ENCODE measurements at regions not wholly inside any gene's neighbourhood (a gene's known extent, or its start where the extent isn't known, plus 50 kb on each side); places are given as distances from the start of the nearest gene placed in this dataset.
A peak's percentile ranks its signal among the peaks of the same experiment; 100 is the strongest.

DNA sequence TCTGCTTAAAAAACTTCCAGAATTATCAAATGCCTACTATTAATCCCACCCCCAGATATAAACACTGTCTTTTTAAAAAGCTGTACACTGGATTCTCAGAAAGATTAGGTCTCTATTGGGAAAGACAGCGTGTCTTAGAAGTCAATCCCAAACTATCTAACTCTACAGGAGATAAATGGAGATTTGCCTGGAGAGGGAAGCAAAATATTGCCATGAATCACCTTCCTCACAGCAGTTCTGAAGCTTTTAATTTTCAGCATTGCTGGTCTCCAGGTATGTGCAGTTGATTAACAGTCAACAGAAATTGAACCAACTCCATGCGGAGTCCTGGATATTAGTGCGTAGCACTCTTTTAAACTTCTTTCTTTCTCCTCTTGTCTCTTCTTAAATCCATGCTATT lies 122.2 kb downstream of the DSC3 start:
- peak in 1 of 2 donors; percentile 23 for DNase-seq (ENCODE audit: low read depth in 2 of 2)
- H3K27me3 ChIP-seq (ENCODE audit: control insufficient read depth, insufficient read depth, low read length) = no peaks in the 10 kb centered on the region
- no peaks in the 10 kb centered on the region for H3K79me2 ChIP-seq (ENCODE audit: control insufficient read depth, insufficient read depth, low read length)
- H3K4me3 ChIP-seq (replicated peaks in 1 of 4; ENCODE audit: control extremely low read depth in 1 of 4, insufficient read depth in 1 of 4, low read depth in 3 of 4, low read length in 4 of 4) = no peak overlapping the region
- H2AFZ ChIP-seq (ENCODE audit: low read length) = no peak overlapping the region
- H3K4me2 ChIP-seq (ENCODE audit: extremely low read depth, insufficient read depth, low read length) = no peak overlapping the region
- H4K20me1 ChIP-seq (ENCODE audit: control insufficient read depth, extremely low read depth, insufficient read depth, low read length) = no peaks in the 10 kb centered on the region
- H3K27ac ChIP-seq (ENCODE audit: insufficient read depth, low read length) = no peak overlapping the region
- no peaks in the 10 kb centered on the region for H3K9me3 ChIP-seq (ENCODE audit: control insufficient read depth, insufficient read depth, low read depth, low read length)
- no peaks in the 10 kb centered on the region for H3K4me1 ChIP-seq (ENCODE audit: control insufficient read depth, extremely low read depth, insufficient read depth, low read length)
- TF ChIP-seq, protein P1, sequence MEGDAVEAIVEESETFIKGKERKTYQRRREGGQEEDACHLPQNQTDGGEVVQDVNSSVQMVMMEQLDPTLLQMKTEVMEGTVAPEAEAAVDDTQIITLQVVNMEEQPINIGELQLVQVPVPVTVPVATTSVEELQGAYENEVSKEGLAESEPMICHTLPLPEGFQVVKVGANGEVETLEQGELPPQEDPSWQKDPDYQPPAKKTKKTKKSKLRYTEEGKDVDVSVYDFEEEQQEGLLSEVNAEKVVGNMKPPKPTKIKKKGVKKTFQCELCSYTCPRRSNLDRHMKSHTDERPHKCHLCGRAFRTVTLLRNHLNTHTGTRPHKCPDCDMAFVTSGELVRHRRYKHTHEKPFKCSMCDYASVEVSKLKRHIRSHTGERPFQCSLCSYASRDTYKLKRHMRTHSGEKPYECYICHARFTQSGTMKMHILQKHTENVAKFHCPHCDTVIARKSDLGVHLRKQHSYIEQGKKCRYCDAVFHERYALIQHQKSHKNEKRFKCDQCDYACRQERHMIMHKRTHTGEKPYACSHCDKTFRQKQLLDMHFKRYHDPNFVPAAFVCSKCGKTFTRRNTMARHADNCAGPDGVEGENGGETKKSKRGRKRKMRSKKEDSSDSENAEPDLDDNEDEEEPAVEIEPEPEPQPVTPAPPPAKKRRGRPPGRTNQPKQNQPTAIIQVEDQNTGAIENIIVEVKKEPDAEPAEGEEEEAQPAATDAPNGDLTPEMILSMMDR (conservative IDR thresholded peaks at IDR 0.05 in 1 of 2, IDR thresholded peaks at IDR 0.05 in 1 of 2; ENCODE audit: low read depth in 1 of 2, low read length in 2 of 2) = no peak
- TF ChIP-seq EZH2 (IDR thresholded peaks at IDR 0.05; ENCODE audit: low read length, missing control alignments) = no peak
- H3K36me3 ChIP-seq (ENCODE audit: control insufficient read depth, insufficient read depth, low read length) = no peaks in the 10 kb centered on the region
- H3K9ac ChIP-seq (ENCODE audit: insufficient read depth, low read length) = no peak overlapping the region

DNA sequence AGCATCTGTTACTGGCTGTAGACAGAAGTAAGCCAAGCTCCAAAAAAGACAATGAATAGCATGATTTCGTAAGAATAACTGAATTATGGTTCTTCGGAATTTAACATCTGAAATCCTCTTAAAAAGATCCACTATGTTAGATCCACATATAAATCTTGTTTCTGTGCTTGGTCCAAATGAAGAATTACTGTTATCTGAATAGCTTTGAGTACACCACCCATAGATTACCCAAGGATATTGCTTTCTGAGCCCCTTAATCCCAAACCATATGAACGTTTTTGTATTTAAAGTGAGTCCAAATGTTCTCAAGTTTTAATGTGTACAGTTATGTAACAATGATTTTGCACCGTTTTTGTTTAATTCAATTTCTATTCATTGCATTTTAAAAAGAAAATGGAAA lies 124.9 kb downstream of the DSC3 start:
- Histone ChIP-seq H3K4me1 (ENCODE audit: control insufficient read depth, extremely low read depth, insufficient read depth, low read length) (no peaks in the 10 kb centered on the region), H3K27me3 (ENCODE audit: control insufficient read depth, insufficient read depth, low read length) (no peaks in the 10 kb centered on the region), H3K9me3 (ENCODE audit: control insufficient read depth, insufficient read depth, low read depth, low read length) (no peaks in the 10 kb centered on the region), H2AFZ (ENCODE audit: low read length) (no peak overlapping the region), H3K79me2 (ENCODE audit: control insufficient read depth, insufficient read depth, low read length) (no peaks in the 10 kb centered on the region), H3K36me3 (ENCODE audit: control insufficient read depth, insufficient read depth, low read length) (no peaks in the 10 kb centered on the region), H4K20me1 (ENCODE audit: control insufficient read depth, extremely low read depth, insufficient read depth, low read length) (no peaks in the 10 kb centered on the region), H3K9ac (ENCODE audit: insufficient read depth, low read length) (no peak overlapping the region), H3K4me2 (ENCODE audit: extremely low read depth, insufficient read depth, low read length) (no peak overlapping the region), H3K27ac (ENCODE audit: insufficient read depth, low read length) (no peak overlapping the region), H3K4me3 (replicated peaks in 1 of 4; ENCODE audit: control extremely low read depth in 1 of 4, insufficient read depth in 1 of 4, low read depth in 3 of 4, low read length in 4 of 4) (no peak overlapping the region)
- DNase-seq (ENCODE audit: low read depth in 2 of 2) = no peak
- TF ChIP-seq EZH2 (IDR thresholded peaks at IDR 0.05; ENCODE audit: low read length, missing control alignments) = no peak
- TF ChIP-seq, protein P1 (conservative IDR thresholded peaks at IDR 0.05 in 1 of 2, IDR thresholded peaks at IDR 0.05 in 1 of 2; ENCODE audit: low read depth in 1 of 2, low read length in 2 of 2) = no peak

DNA sequence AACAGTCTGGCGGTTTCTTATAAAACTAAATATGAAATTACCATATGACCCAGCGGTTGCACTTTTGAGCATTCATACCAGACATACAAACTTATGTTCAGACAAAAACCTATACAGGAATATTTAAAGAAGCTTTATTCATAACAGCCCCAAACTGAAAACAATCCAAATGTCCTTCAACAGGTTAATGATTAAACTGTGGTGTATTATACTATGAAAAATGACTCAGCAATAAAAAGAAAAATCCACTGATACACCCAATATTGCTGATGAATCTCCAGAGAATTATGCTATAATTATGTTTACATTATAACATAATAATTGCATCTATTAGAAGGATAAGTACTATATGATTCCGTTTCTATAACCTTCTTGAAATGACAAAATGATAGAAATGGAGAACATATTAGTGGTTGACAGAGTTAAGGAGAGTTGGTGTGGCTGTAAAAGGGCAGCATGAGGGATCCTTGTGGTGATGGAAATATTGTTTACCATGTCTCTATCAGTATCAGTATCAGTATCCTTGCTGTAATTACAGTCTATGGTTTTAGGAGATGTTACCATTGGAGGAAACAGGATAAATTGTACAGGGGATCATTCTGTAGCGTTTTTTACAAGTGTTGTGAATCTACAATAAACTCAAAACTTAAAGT lies 127.1 kb downstream of the DSC3 start:
- no peaks in the 10 kb centered on the region for H3K79me2 ChIP-seq (ENCODE audit: control insufficient read depth, insufficient read depth, low read length)
- no peak overlapping the region for H3K4me2 ChIP-seq (ENCODE audit: extremely low read depth, insufficient read depth, low read length)
- H2AFZ ChIP-seq (ENCODE audit: low read length) = no peak overlapping the region
- H3K9me3 ChIP-seq (ENCODE audit: control insufficient read depth, insufficient read depth, low read depth, low read length) = no peaks in the 10 kb centered on the region
- no peak overlapping the region for H3K9ac ChIP-seq (ENCODE audit: insufficient read depth, low read length)
- no peak overlapping the region for H3K27ac ChIP-seq (ENCODE audit: insufficient read depth, low read length)
- no peaks in the 10 kb centered on the region for H4K20me1 ChIP-seq (ENCODE audit: control insufficient read depth, extremely low read depth, insufficient read depth, low read length)
- H3K36me3 ChIP-seq (ENCODE audit: control insufficient read depth, insufficient read depth, low read length) = no peaks in the 10 kb centered on the region
- TF ChIP-seq, protein P1 (conservative IDR thresholded peaks at IDR 0.05 in 1 of 2, IDR thresholded peaks at IDR 0.05 in 1 of 2; ENCODE audit: low read depth in 1 of 2, low read length in 2 of 2) = no peak
- no peak for TF ChIP-seq EZH2 (IDR thresholded peaks at IDR 0.05; ENCODE audit: low read length, missing control alignments)
- no peaks in the 10 kb centered on the region for H3K27me3 ChIP-seq (ENCODE audit: control insufficient read depth, insufficient read depth, low read length)
- DNase-seq (ENCODE audit: low read depth in 2 of 2) = no peak
- H3K4me1 ChIP-seq (ENCODE audit: control insufficient read depth, extremely low read depth, insufficient read depth, low read length) = no peaks in the 10 kb centered on the region
- H3K4me3 ChIP-seq (replicated peaks in 1 of 4; ENCODE audit: control extremely low read depth in 1 of 4, insufficient read depth in 1 of 4, low read depth in 3 of 4, low read length in 4 of 4) = no peak overlapping the region

All from fibroblast of lung (primary cell).